Upper lobe of right lung (tissue), 1 donor: ENCODE measurements at regions not wholly inside any gene's neighbourhood (a gene's known extent, or its start where the extent isn't known, plus 50 kb on each side); places are given as distances from the start of the nearest gene placed in this dataset.

ENCODE experiments used
- ATAC-seq: fragments of 200-7000 bp; cut with Tn5 transposase; one replicate; pipeline ENCODE4 v1.9.1; 2020; ENCODE audit warnings: mild to moderate bottlenecking, moderate library complexity
- DNase-seq: peaks from one replicate; pipeline ENCODE4 v3.0.0-alpha.2; 2020
- H3K27ac ChIP-seq: fragments of 200-600 bp; one replicate; pipeline ENCODE4 v1.8.0; 2022
- H3K27me3 ChIP-seq: fragments of 200-600 bp; one replicate; pipeline ENCODE4 v1.8.0; 2022; ENCODE audit warnings: mild to moderate bottlenecking
- H3K36me3 ChIP-seq: fragments of 200-600 bp; one replicate; pipeline ENCODE4 v1.8.0; 2022
- H3K4me1 ChIP-seq: fragments of 200-600 bp; one replicate; pipeline ENCODE4 v1.8.0; 2022
- H3K4me3 ChIP-seq: fragments of 200-600 bp; one replicate; pipeline ENCODE4 v1.8.0; 2022; ENCODE audit warnings: mild to moderate bottlenecking
- H3K9me3 ChIP-seq: fragments of 200-600 bp; one replicate; pipeline ENCODE4 v1.8.0; 2022
- CTCF ChIP-seq: fragments of 200-600 bp; IDR thresholded peaks from one replicate; pipeline ENCODE4 v1.8.0; 2022; ENCODE audit warnings: antibody characterized with exemption
- intact Hi-C: fragments of 100-400 bp; cut with DNase I; formaldehyde crosslinking; loops from one replicate; pipeline ENCODE4 v1.11.0; 2022
- donor health status: DM: no; HTN: yes; CAD: no; lungs with severe emphysema.

GRCh38 chr15:66650433-66650832 is 51.6 kb upstream of the SMAD6 start:
- ATAC-seq, result peak; percentile 87
- Histone ChIP-seq H3K27me3 (no peaks in the 10 kb centered on the region), H3K4me3 (no peak overlapping the region), H3K9me3 (no peaks in the 10 kb centered on the region), H3K27ac (peak overlapping the region; percentile 24), H3K36me3 (no peaks in the 10 kb centered on the region), H3K4me1 (peaks cover 41% of the 10 kb centered on the region)
- intact Hi-C loops, result no loop called here
- peak; percentile 82 for DNase-seq
- TF ChIP-seq CTCF, result no peak

GRCh38 chr15:66651198-66651597 is 50.8 kb upstream of the SMAD6 start:
- TF ChIP-seq CTCF, result no peak
- H3K36me3 ChIP-seq, result no peaks in the 10 kb centered on the region
- peak overlapping the region; percentile 24 for H3K27ac ChIP-seq
- ATAC-seq (peak; percentile 8), DNase-seq (no peak)
- no peaks in the 10 kb centered on the region for H3K27me3 ChIP-seq
- H3K9me3 ChIP-seq, result no peaks in the 10 kb centered on the region
- intact Hi-C loops, result no loop called here
- no peak overlapping the region for H3K4me3 ChIP-seq
- peaks cover 39% of the 10 kb centered on the region for H3K4me1 ChIP-seq

GRCh38 chr15:66651913-66652642 is 50.0 kb upstream of the SMAD6 start:
- no peaks in the 10 kb centered on the region for H3K9me3 ChIP-seq
- H3K4me3 ChIP-seq, result no peak overlapping the region
- H3K36me3 ChIP-seq, result no peaks in the 10 kb centered on the region
- H3K27me3 ChIP-seq, result no peaks in the 10 kb centered on the region
- peak overlapping the region; percentile 6 for H3K27ac ChIP-seq
- DNase-seq (no peak), ATAC-seq (no peak)
- peaks cover 31% of the 10 kb centered on the region for H3K4me1 ChIP-seq
- intact Hi-C loops, result no loop called here
- TF ChIP-seq CTCF, result no peak
